Ishikawa (cell line): ENCODE measurements at regions not wholly inside any gene's neighbourhood (a gene's known extent, or its start where the extent isn't known, plus 50 kb on each side); places are given as distances from the start of the nearest gene placed in this dataset.

Experiments
- CEBPB ChIP-seq: IDR thresholded peaks from 2 replicates; pipeline ENCODE4 v1.6.1; 2012
- CREB1 ChIP-seq: IDR thresholded peaks from 2 replicates; pipeline ENCODE4 v1.6.1; 2012; ENCODE audit warnings: low read depth
- EGR1 ChIP-seq: IDR thresholded peaks from 2 replicates; pipeline ENCODE4 v1.6.1; 2012
- EP300 ChIP-seq: IDR thresholded peaks from 2 replicates; pipeline ENCODE4 v1.6.1; 2012; ENCODE audit warnings: borderline replicate concordance
- FOXM1 ChIP-seq: IDR thresholded peaks from 2 replicates; pipeline ENCODE4 v1.6.1; 2012; ENCODE audit warnings: low read depth, borderline replicate concordance
- NFIC ChIP-seq: IDR thresholded peaks from 2 replicates; pipeline ENCODE4 v1.6.1; 2012
- RAD21 ChIP-seq: IDR thresholded peaks from 2 replicates; pipeline ENCODE4 v1.6.1; 2012; ENCODE audit warnings: low read depth
- REST ChIP-seq: IDR thresholded peaks from 2 replicates; pipeline ENCODE4 v1.6.1; 2012; ENCODE audit warnings: low read depth, mild to moderate bottlenecking
- TAF1 ChIP-seq: IDR thresholded peaks from 2 replicates; pipeline ENCODE4 v1.6.1; 2012; ENCODE audit warnings: low read depth, mild to moderate bottlenecking
- TCF12 ChIP-seq: IDR thresholded peaks from 2 replicates; pipeline ENCODE4 v1.6.1; 2012; ENCODE audit warnings: low read depth
- TEAD4 ChIP-seq: IDR thresholded peaks from 2 replicates; pipeline ENCODE4 v1.6.1; 2012
- YY1 ChIP-seq: IDR thresholded peaks from 2 replicates; pipeline ENCODE4 v1.6.1; 2012; ENCODE audit warnings: low read depth
- ZBTB7A ChIP-seq: IDR thresholded peaks from 2 replicates; pipeline ENCODE4 v1.6.1; 2012; ENCODE audit warnings: low read depth
- TF ChIP-seq, protein P1 (sequence below): IDR thresholded peaks from 2 replicates; pipeline ENCODE4 v1.6.1; 2012
- TF ChIP-seq, protein P2 (sequence below): IDR thresholded peaks from 2 replicates; pipeline ENCODE4 v1.6.1; 2012

DNA sequence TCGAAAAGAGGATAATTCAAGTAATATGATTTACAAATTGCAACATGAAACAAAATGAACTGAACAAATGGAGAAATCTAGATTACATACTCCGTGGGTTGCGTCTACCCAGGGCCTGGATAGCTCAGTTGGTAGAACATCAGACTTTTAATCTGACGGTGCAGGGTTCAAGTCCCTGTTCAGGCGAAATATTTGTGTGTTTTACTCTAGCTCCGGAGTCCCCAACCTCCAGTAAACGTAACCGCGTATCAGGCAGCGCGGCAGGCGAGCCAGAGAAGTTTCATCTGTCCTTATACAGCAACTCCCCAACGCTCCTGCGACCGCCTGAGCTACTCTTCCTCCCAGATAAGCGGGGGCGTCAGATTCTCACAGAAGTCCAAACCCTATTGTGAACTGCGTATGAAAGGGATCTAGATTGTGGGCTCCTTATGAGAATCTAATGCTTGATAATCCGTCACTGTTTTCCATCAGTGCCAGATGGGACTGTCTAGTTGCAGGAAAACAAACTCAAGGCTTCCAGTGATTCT lies 176.1 kb downstream of the TRIM27 start:
- TF ChIP-seq, protein P1, sequence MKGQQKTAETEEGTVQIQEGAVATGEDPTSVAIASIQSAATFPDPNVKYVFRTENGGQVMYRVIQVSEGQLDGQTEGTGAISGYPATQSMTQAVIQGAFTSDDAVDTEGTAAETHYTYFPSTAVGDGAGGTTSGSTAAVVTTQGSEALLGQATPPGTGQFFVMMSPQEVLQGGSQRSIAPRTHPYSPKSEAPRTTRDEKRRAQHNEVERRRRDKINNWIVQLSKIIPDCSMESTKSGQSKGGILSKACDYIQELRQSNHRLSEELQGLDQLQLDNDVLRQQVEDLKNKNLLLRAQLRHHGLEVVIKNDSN: no peak
- TF ChIP-seq REST (no peak), CREB1 (no peak), ZBTB7A (no peak), TAF1 (no peak), EP300 (no peak), YY1 (no peak), FOXM1 (no peak), RAD21 (no peak), NFIC (no peak), TEAD4 (peak; percentile 68; the same call in 1 of the 2 replicates), EGR1 (peak; percentile 57), TCF12 (no peak), CEBPB (no peak)
- TF ChIP-seq, protein P2, sequence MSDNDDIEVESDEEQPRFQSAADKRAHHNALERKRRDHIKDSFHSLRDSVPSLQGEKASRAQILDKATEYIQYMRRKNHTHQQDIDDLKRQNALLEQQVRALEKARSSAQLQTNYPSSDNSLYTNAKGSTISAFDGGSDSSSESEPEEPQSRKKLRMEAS: no peak

DNA sequence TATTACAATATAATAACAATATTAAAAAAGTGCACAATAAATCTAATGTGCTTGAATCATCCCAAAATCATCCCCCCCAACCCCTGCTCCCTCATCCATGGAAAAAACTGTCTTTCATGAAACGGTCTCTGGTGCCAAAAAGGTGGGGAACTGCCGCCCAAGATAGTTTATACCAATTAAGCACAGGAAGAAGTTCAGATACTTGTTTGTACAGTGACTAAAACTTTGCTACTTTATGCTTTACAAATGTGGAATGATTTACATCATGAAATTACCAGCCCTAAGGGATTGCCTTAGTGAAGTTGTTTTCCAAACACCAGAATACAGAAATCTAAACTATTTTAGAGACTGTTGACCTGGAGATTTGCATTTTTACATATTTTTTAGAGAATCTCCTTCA lies 175.6 kb downstream of the TRIM27 start:
- TF ChIP-seq TAF1: no peak
- TF ChIP-seq, protein P2: no peak
- no peak for TF ChIP-seq RAD21
- TF ChIP-seq CREB1: no peak
- no peak for TF ChIP-seq CEBPB
- TF ChIP-seq EP300: no peak
- no peak for TF ChIP-seq EGR1
- TF ChIP-seq REST: no peak

GRCh38 chr6:28750926-28751458 lies 172.8 kb downstream of the TRIM27 start:
- no peak for TF ChIP-seq CEBPB
- TF ChIP-seq NFIC: no peak
- no peak for TF ChIP-seq EGR1

- TF ChIP-seq CREB1: no peak
Observed at GRCh38 chr6:28751514-28751913, 172.3 kb downstream of the TRIM27 start.

- no peak for TF ChIP-seq YY1
Observed at GRCh38 chr6:28751963-28752350, 171.8 kb downstream of the TRIM27 start.

- TF ChIP-seq NFIC (no peak), REST (no peak), ZBTB7A (no peak), EGR1 (no peak), FOXM1 (no peak), YY1 (no peak), TCF12 (no peak), CREB1 (no peak), TEAD4 (no peak), EP300 (no peak), TAF1 (no peak)
- TF ChIP-seq, protein P1: no peak
- TF ChIP-seq, protein P2: no peak
Observed at GRCh38 chr6:28757429-28758045, 166.2 kb downstream of the TRIM27 start.
